ENCODE measurements at regions not wholly inside any gene's neighbourhood (a gene's known extent, or its start where the extent isn't known, plus 50 kb on each side); places are given as distances from the start of the nearest gene placed in this dataset.
"Not testable (repeated sequence)": the region's sequence is repeated elsewhere in the genome, so short reads cannot be mapped to it uniquely, and the experiment has no call there.

DNA sequence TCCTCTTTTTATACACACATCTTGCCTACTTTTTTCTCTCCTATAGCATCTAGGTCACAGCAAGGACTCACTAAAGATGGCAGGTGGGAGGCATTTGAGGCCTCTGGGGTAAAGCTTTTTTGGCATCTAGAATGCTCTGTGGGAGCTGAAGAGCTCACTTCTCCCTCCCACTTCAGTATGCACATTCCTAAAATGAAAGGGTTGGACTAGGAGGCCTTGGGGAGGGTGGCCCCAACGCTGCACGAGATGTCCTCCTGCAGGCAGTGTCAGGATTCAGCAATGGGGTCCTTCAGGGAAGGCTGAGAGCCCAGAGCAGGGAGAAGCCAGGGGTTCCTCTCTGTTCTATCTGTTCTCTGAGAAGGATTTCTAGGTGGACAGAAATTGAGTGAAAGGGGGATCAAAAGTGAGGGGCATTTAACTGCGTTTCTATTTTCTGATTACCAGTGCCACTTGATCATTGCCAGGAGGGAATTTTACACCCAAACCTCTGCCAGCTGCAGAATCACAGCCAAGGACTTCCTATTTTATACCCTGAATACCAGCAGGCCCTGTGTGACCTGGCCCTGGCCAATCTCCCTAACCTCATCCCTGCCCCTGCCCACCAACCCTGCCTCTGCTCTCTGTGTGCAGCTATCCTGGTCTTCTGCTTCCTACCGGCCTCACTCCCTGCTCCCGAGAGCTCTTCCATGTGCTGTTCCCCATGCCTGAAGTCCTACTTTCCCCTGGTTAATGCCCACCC, 186.2 kb downstream of the CYP26B1 start:
- ATAC-seq (no peak), DNase-seq (no peak)
- H3K27ac ChIP-seq, result no peak overlapping the region
- H3K27me3 ChIP-seq, result no peaks in the 10 kb centered on the region
- no peak overlapping the region for H3K4me3 ChIP-seq
- peaks cover 3 to 30% of the 10 kb centered on the region in 2 donors for H3K9me3 ChIP-seq
- no peaks in the 10 kb centered on the region for H3K36me3 ChIP-seq
- intact Hi-C loops (cut with DNase I), result no loop called here
- no peaks in the 10 kb centered on the region for H3K4me1 ChIP-seq
- TF ChIP-seq, protein P1, sequence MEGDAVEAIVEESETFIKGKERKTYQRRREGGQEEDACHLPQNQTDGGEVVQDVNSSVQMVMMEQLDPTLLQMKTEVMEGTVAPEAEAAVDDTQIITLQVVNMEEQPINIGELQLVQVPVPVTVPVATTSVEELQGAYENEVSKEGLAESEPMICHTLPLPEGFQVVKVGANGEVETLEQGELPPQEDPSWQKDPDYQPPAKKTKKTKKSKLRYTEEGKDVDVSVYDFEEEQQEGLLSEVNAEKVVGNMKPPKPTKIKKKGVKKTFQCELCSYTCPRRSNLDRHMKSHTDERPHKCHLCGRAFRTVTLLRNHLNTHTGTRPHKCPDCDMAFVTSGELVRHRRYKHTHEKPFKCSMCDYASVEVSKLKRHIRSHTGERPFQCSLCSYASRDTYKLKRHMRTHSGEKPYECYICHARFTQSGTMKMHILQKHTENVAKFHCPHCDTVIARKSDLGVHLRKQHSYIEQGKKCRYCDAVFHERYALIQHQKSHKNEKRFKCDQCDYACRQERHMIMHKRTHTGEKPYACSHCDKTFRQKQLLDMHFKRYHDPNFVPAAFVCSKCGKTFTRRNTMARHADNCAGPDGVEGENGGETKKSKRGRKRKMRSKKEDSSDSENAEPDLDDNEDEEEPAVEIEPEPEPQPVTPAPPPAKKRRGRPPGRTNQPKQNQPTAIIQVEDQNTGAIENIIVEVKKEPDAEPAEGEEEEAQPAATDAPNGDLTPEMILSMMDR (IDR thresholded peaks at IDR 0.05), result no peak

DNA sequence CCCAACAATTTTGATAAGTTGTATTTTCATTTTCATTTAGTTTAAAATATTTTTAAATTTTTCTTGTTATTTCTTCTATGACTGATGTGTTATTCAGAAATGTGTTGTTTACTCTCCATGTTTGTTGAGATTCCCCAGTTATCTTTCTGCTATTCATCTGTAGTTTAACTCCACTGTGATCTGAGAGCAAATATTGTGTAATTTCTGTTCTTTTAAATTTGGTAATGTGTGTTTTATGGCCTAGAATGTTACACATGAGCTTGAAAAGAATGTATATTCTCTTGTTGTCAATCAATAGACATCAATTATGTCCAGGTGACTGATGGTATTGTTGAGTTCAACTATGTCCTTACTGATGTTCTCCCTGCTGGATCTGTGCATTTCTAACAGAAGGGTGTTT, 188.2 kb downstream of the CYP26B1 start:
- TF ChIP-seq, protein P1 (IDR thresholded peaks at IDR 0.05), result no peak
- Histone ChIP-seq H3K4me3 (no peak overlapping the region), H3K27ac (no peak overlapping the region), H3K36me3 (no peaks in the 10 kb centered on the region), H3K9me3 (peaks cover 3 to 38% of the 10 kb centered on the region in 2 donors), H3K27me3 (no peaks in the 10 kb centered on the region), H3K4me1 (no peaks in the 10 kb centered on the region)
- DNase-seq (no peak), ATAC-seq (no peak)
- intact Hi-C loops (cut with DNase I), result no loop called here

DNA sequence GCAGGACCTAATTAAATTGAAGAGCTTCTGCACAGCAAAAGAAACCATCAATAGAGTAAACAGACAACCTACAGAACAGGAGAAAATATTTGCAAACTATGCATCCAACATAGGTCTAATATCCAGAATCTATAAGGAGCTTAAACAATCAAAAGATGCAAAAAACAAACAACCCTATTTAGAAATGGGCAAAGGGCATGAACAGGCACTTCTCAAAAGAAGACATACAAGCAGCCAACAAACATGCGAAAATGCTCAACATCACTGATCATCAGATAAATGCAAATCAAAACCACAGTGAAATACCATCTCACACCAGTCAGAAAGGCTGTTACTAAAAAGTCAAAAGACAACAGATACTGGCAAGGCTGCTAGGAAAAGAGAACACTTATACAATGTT, 189.2 kb downstream of the CYP26B1 start:
- H3K4me1 ChIP-seq; H3K27ac ChIP-seq; DNase-seq; H3K36me3 ChIP-seq; ATAC-seq; intact Hi-C loops (cut with DNase I); H3K27me3 ChIP-seq; H3K4me3 ChIP-seq: not testable (repeated sequence)
- H3K9me3 ChIP-seq, result peaks cover 3 to 38% of the 10 kb centered on the region in 2 donors

- DNase-seq (no peak), ATAC-seq (no peak)
- no peak overlapping the region for H3K4me3 ChIP-seq
- intact Hi-C loops (cut with DNase I), result no loop called here
- no peaks in the 10 kb centered on the region for H3K27me3 ChIP-seq
- H3K36me3 ChIP-seq, result no peaks in the 10 kb centered on the region
- H3K27ac ChIP-seq, result no peak overlapping the region
- TF ChIP-seq, protein P1 (IDR thresholded peaks at IDR 0.05), result no peak
- H3K9me3 ChIP-seq, result peaks cover 0 to 20% of the 10 kb centered on the region in 2 donors
- H3K4me1 ChIP-seq, result no peaks in the 10 kb centered on the region
These were observed 195.0 kb downstream of the CYP26B1 start for GRCh38 chr2:71952572-71953188.

DNA sequence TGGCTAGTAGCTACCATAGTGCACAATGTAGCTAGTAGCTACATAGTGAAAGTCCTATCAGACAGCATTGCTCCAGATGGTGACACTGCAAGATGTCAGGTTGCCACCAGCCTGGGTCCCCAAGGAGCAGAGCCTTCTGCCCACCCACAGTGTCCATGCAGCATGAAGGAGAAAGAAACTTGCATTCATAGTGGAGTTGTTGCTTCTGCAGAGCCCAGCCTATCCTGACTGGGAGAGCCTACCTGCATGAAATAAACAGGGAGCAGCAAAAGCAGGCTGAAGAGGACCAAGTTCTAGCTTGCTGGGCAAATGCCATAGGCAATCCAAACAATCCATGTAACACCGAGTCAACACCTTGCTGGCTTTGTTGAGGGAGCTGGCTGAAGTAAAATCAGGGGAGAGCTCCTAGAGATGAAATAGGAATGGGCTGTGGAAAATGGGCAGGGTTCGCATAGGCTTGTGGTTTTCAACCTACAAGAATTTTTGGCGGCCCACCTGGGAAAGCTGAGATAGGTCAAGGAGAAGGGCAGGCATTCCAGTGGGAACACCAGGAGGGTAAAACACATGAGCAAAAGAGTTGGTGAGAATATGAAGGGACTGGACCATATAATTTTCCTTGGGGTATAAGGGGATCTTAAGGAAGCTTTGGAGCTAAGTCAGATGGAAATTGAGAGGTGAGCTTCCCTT, 195.8 kb downstream of the CYP26B1 start:
- ATAC-seq, result no peak
- TF ChIP-seq, protein P1 (IDR thresholded peaks at IDR 0.05), result no peak
- Histone ChIP-seq H3K9me3 (peaks cover 0 to 11% of the 10 kb centered on the region in 2 donors), H3K4me3 (no peak overlapping the region), H3K27ac (no peak overlapping the region), H3K36me3 (no peaks in the 10 kb centered on the region), H3K27me3 (no peaks in the 10 kb centered on the region), H3K4me1 (no peaks in the 10 kb centered on the region)
- intact Hi-C loops (cut with DNase I), result no loop called here
- no peak for DNase-seq

All from left lung (tissue), 4 donors.